ENCODE measurements at regions not wholly inside any gene's neighbourhood (a gene's known extent, or its start where the extent isn't known, plus 50 kb on each side); places are given as distances from the start of the nearest gene placed in this dataset.

GRCh38 chr6:93471281-93471680 is 51.9 kb upstream of the EPHA7 start:
- Histone ChIP-seq H3K79me2 (ENCODE audit: low read depth) (no peaks in the 10 kb centered on the region), H3K27ac (no peak overlapping the region), H4K20me1 (ENCODE audit: insufficient read depth) (no peaks in the 10 kb centered on the region), H3K9me2 (ENCODE audit: insufficient read depth) (no peaks in the 10 kb centered on the region), H2AFZ (no peak overlapping the region), H3K4me1 (replicated peaks; ENCODE audit: insufficient read depth) (no peaks in the 10 kb centered on the region), H3K27me3 (ENCODE audit: insufficient read depth, low read depth) (no peaks in the 10 kb centered on the region), H3F3A (ENCODE audit: insufficient read depth, low read depth) (no peaks in the 10 kb centered on the region), H3K36me3 (ENCODE audit: low read depth) (no peaks in the 10 kb centered on the region), H3K9me3 (ENCODE audit: insufficient read depth, low read depth) (no peaks in the 10 kb centered on the region), H3K4me2 (no peak overlapping the region), H3K4me3 (no peak overlapping the region)
- CTCF ChIA-PET, result no interaction called here
- TF ChIP-seq CTCF (conservative IDR thresholded peaks at IDR 0.05), result no peak
- TF ChIP-seq EZH2 (IDR thresholded peaks at IDR 0.05; ENCODE audit: low read depth), result no peak
- intact Hi-C loops (cut with micrococcal nuclease; ENCODE audit: unreplicated experiment), result no loop called here
- BruUV-seq (replicated peaks), result no TSS peak
- no peak for DNase-seq
- POLR2A ChIA-PET (ENCODE audit: unreplicated experiment), result no interaction called here
